ENCODE measurements at regions not wholly inside any gene's neighbourhood (a gene's known extent, or its start where the extent isn't known, plus 50 kb on each side); places are given as distances from the start of the nearest gene placed in this dataset.

- Histone ChIP-seq H3K4me3 (no peak overlapping the region), H3K4me1 (no peaks in the 10 kb centered on the region), H3K27me3 (peaks cover under 1% of the 10 kb centered on the region), H3K9me3 (no peaks in the 10 kb centered on the region), H3K27ac (no peak overlapping the region), H3K36me3 (no peaks in the 10 kb centered on the region)
- TF ChIP-seq POLR2AphosphoS5 (IDR thresholded peaks at IDR 0.05) = no peak
- no peak for ATAC-seq
- 30 to 32% methylated on average over 3 of the region's 4 CpGs for WGBS, 2 donors (ENCODE audit: low coverage in 1 of 2)
Measured at GRCh38 chr3:44045476-44046275, 196.0 kb upstream of the TOPAZ1 start.

- 77% methylated on average over 2 of the region's 3 CpGs; no CpG with 5 or more reads in 1 of the 2 donors for WGBS, 2 donors (ENCODE audit: low coverage in 1 of 2)
Measured at GRCh38 chr3:44047796-44048195, 193.9 kb upstream of the TOPAZ1 start.

GRCh38 chr3:44048196-44048924, 193.3 kb upstream of the TOPAZ1 start:
- no peak for TF ChIP-seq POLR2AphosphoS5 (IDR thresholded peaks at IDR 0.05)
- TF ChIP-seq POLR2A (IDR thresholded peaks at IDR 0.05) = no peak
- no peak for TF ChIP-seq EP300 (IDR thresholded peaks at IDR 0.05)
- Histone ChIP-seq H3K36me3 (no peaks in the 10 kb centered on the region), H3K27me3 (peaks cover 25% of the 10 kb centered on the region), H3K9me3 (no peaks in the 10 kb centered on the region), H3K4me3 (no peak overlapping the region), H3K4me1 (no peaks in the 10 kb centered on the region), H3K27ac (no peak overlapping the region)
- WGBS, 2 donors (ENCODE audit: low coverage in 1 of 2) = 27% methylated on average over 3 of the region's 3 CpGs; no CpG with 5 or more reads in 1 of the 2 donors
- ATAC-seq = no peak

More at GRCh38 chr3:44047796-44048195, 193.9 kb upstream of the TOPAZ1 start:
- no peak overlapping the region for H3K27ac ChIP-seq
- H3K9me3 ChIP-seq = no peaks in the 10 kb centered on the region
- no peaks in the 10 kb centered on the region for H3K4me1 ChIP-seq
- no peaks in the 10 kb centered on the region for H3K36me3 ChIP-seq
- TF ChIP-seq POLR2AphosphoS5 (IDR thresholded peaks at IDR 0.05) = no peak
- no peak for TF ChIP-seq EP300 (IDR thresholded peaks at IDR 0.05)
- no peak for TF ChIP-seq POLR2A (IDR thresholded peaks at IDR 0.05)
- no peak for TF ChIP-seq CTCF (IDR thresholded peaks at IDR 0.05)
- H3K4me3 ChIP-seq = no peak overlapping the region
- no peak for ATAC-seq
- H3K27me3 ChIP-seq = peaks cover 22% of the 10 kb centered on the region

- Histone ChIP-seq H3K36me3 (no peaks in the 10 kb centered on the region), H3K9me3 (no peaks in the 10 kb centered on the region), H3K27me3 (peaks cover 31% of the 10 kb centered on the region), H3K27ac (no peak overlapping the region), H3K4me1 (no peaks in the 10 kb centered on the region), H3K4me3 (no peak overlapping the region)
- no peak for ATAC-seq
- TF ChIP-seq CTCF (IDR thresholded peaks at IDR 0.05) (no peak), EP300 (IDR thresholded peaks at IDR 0.05) (no peak), POLR2AphosphoS5 (IDR thresholded peaks at IDR 0.05) (no peak), POLR2A (IDR thresholded peaks at IDR 0.05) (no peak)
- 87 to 100% methylated on average over 2 of the region's 2 CpGs for WGBS, 2 donors (ENCODE audit: low coverage in 1 of 2)
Measured at GRCh38 chr3:44048949-44049348, 192.7 kb upstream of the TOPAZ1 start.

GRCh38 chr3:44050101-44050500, 191.6 kb upstream of the TOPAZ1 start:
- H3K9me3 ChIP-seq = no peaks in the 10 kb centered on the region
- TF ChIP-seq POLR2A (IDR thresholded peaks at IDR 0.05) (no peak), EP300 (IDR thresholded peaks at IDR 0.05) (no peak), CTCF (IDR thresholded peaks at IDR 0.05) (no peak), POLR2AphosphoS5 (IDR thresholded peaks at IDR 0.05) (no peak)
- H3K36me3 ChIP-seq = no peaks in the 10 kb centered on the region
- H3K27me3 ChIP-seq = peaks cover 38% of the 10 kb centered on the region
- ATAC-seq = no peak
- no peak overlapping the region for H3K4me3 ChIP-seq
- no peak overlapping the region for H3K27ac ChIP-seq
- H3K4me1 ChIP-seq = no peaks in the 10 kb centered on the region
- 45 to 93% methylated on average over 4 of the region's 9 CpGs for WGBS, 2 donors (ENCODE audit: low coverage in 1 of 2)

Data from gastroesophageal sphincter (tissue), 4 donors.